ENCODE measurements at regions not wholly inside any gene's neighbourhood (a gene's known extent, or its start where the extent isn't known, plus 50 kb on each side); places are given as distances from the start of the nearest gene placed in this dataset.
"Not testable (repeated sequence)": the region's sequence is repeated elsewhere in the genome, so short reads cannot be mapped to it uniquely, and the experiment has no call there.

DNA sequence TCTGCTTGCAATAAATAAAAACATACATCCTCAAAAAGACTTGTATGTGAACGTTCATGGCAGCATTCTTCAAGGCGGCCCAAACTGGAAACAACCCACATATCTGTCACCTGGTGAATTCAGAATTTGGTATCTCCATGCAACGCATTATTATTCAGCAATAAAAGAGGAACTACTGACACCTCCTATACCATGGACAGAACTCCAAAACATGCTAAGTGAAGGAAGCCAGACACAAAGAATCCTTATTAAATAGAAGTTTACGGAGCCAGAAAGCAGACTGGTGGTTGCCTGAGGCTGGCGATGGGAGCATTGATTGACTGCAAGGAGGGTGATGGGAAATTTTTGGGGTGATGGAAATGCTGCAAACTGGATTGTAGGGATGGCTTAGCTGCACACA is 530.8 kb upstream of the DPP6 start:
- DNase-seq (ENCODE audit: low read depth) = no peak

DNA sequence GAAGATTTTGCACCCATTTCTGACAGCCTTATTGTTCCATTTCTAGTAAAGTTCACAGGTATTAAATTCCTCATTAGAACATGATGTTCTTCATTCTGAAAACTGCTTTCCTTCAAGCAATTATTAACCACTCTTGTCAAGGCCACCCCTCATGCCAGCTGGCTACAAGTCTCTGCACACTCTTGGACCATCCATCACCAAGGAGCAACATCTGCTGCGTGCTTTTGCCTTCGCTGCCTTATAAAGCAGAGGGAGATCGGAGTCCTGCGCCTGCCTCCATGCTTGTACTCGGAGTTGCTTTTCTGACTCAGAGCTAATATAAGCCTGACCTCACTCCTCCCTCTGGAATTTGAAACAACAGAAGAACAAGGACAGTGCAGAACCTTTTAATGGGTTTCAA is 529.9 kb upstream of the DPP6 start:
- no peak for DNase-seq (ENCODE audit: low read depth)

DNA sequence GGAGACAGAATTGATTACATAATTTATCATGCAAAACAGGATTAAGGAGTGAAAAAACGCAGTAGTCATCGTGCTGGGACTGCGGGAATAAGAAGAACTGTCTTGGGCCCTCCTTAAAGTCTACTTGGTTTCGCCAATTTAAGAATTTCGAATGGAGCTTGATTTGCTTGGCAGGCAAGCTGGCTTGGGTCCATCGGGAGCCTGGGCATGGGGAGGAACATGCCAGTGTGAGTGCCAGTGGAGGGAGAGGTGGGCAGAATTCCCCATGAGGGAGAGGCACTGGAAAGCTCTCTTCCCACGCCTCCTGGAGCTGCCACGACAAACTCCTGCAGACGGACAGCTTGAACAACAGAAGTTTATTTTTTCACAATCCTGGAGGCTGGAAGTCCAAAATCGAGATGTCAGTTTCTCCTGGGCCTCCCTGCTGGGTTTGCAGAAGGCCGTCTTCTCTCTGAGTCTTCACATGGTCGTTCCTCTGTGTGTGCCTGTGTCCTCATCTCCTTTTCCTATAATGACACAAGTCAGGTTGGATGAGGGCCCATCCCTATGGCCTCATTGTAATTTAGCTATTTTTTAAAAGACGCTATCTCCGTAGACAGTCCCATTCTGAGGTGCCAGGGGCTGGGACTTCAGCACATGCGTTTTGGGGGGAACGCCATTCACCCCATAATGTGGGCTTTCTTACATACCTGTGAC is 528.7 kb upstream of the DPP6 start:
- no peak for DNase-seq (ENCODE audit: low read depth)

DNA sequence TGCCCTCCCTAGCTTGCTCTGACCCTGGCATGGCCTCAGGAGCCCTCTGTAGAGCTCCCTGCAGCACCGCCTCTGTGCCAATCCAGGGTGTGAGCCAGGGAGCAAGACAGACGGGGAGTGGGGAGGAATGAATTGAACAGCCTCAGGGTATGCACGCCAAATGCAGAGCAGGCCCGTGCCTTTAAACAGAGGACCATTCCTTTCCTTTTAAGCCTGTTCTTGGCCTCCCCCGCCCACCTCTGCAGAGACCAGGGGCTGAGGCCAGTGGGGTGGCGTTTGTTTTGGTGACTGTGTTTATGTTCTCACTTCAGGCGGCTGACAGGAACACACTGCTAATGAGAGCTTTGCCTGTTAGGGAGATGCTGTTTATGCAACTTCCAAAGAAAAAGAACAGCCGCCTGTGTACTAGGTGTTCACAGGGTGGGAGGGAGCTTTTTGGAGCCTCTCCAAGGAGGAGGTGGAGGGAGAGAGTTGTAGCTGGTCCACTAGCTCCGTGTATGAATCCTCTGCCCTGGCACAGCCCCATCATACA is 528.1 kb upstream of the DPP6 start:
- no peak for DNase-seq (ENCODE audit: low read depth)

DNA sequence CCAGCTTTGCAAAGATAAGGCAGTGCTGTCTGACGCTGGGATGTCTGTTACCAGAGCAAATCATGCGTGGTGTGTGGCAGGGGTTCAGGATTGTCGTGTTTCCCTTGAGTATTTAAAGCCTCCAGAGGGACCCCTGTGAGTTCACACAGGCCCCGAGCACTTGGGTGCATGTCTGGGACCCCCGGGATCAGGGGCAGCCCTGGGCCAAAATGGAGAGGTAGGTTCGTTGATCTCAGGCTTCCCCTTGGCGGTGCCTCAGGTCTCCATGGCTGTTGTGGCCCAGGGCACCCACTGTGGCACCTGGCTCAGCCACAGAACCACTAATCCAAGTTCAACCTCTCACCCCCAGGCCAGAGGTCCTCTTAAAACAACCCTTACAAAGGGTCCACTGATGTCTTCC is 523.1 kb upstream of the DPP6 start:
- DNase-seq (ENCODE audit: low read depth) = no peak

DNA sequence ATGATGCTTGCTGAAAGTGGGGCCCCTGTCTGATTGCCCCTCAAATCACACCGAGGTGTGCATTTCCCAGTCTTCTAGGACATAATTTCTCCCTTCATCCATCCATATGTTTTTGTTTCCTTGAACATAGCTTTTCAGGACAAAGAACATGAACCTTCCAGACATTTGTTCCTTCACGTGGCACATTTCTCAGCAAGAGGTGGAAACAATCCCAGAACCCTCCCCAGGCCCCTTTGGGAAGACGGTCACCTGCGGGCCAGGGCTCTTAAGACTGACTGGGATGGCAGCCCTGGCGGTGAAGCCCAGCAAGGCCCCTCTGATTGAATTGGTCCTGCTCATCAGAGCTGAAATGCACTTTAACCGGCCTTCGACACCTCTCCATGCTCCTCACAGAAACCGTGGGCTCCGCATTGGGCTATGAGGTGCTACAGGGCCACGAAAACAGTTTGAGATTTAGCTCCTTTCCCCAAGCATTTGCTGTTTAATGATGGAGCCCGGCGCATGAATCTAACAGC is 522.5 kb upstream of the DPP6 start:
- DNase-seq (ENCODE audit: low read depth) = no peak

DNA sequence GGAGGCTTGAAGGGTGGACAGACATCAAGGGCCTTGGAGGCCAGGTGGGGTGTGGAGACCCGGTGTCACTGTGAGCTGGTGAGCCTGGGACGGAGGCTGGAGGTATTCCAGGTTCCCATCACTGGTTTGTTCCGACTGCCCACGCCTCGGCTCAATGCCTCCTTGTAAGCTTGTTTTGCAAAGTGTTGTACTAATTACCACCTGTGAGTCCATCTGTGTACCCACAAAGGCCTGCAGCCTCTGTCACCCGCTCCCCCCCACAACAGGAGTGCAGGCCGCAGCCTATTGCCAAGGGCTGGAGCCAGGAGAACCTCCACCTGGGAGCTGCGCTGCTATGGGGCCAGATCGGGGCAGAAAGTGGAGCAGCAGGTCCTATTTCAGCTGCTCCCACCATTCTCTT is 521.8 kb upstream of the DPP6 start:
- DNase-seq (ENCODE audit: low read depth) = no peak

DNA sequence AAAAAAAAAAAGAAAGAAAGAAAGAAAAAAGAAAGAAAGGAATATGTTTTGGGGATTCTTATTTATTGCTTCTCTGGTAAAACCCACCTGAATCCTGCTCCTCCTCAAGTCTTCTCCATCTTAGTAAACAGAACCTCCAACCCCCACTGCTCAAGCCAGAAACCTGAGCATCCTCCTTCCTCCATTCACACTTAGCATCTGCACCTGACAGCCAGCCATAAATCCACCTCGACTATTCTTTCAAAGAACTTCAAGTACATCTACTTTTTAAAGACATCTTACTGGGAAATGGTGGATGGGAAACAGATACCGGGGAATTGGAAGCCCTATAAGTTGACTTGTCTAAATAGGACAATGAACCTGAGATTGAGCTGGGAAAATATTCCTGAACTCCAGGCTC is 519.9 kb upstream of the DPP6 start:
- DNase-seq (ENCODE audit: low read depth) = no peak

DNA sequence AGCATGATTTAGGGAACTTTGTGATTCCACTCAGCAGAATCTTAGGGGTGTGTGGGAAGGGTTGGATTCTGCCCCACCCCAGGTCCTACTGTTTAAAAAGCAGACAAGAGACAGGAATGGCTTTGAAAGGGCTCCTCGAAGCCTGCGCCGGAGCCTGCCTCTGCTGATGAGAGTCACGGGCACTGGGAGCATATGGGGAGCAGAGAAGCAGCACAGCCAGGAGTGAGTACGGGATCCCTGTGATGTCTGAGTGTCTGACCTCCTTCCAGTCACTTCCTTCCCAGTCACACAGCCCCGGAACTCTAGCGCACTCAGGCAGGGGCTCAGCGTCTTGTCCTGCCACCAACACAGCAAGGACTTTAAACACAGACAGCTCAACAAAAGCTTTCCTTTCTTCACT is 514.9 kb upstream of the DPP6 start:
- DNase-seq (ENCODE audit: low read depth) = no peak

DNA sequence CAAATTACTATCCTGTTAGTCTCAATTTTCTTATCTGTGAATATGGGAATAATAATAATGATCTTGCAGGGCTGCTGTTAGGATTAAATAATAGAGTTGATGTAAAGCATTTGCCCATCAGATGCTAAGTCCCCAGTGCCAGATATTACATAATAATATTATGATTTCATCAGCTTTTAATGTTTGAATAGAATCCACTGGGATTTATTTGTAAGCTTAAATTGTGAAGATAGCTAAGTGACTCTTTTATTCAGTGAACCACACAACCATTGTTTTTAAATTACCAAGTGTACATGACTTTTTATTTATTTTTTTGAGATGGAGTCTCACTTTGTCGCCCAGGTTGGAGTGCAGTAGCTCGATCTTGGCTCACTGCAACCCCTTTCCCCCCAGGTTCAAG is 510.3 kb upstream of the DPP6 start:
- no peak for DNase-seq (ENCODE audit: low read depth)

DNA sequence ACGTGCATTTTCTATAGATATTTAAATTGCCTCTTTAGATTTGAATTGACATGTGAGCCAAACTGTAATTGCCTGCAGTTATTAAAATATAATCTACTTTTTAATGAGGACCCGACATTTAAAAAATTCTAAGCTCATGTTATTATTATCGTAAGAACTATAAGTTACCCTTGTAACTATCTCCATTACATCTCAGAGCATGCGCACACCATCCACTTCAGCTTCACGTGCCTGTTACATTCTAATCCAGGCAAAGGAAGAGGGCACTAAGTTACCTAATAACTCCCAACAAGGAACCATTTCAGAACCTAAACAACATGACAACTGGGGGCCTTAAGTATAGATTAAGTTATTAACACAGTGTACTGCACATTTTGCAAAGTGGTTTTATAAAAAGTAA is 509.0 kb upstream of the DPP6 start:
- no peak for DNase-seq (ENCODE audit: low read depth)

DNA sequence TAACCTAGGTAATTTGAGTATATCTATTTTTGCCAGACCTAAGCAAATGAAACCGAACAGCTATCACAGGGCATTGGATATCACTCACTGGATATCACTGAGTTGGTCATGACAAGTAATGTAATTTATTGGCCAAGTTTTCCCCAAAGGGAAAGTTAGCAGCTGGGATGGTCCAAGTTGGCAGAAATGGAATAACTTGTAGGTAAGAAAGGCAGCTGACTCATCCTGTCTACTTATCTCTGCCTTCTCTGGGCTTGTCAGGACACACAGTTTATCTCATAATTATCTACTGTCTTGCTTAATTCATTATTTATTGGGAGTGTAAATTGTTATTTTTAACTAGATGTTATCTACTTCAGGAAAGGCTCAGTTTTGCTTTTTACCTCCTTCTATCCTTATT is 502.0 kb upstream of the DPP6 start:
- DNase-seq (ENCODE audit: low read depth) = no peak

DNA sequence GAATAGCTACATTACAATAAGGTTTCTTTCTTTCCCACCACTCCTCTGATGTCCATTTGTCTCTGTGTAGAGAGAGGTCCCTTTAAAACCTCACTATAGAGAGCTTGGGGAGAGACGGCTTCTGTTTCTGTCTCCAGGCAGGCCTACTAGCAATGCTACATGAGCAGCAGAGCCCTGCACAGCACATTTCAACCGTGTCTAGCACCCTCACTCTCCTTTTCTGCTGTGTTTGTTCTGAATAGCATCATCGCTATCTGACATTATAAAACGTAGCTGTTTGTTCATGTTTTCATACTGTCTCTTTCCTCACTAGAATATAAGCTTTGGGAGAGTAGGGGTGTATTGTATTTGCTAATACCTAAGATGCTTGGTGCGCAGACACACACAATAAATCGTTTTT is 487.8 kb upstream of the DPP6 start:
- no peak for DNase-seq (ENCODE audit: low read depth)

DNA sequence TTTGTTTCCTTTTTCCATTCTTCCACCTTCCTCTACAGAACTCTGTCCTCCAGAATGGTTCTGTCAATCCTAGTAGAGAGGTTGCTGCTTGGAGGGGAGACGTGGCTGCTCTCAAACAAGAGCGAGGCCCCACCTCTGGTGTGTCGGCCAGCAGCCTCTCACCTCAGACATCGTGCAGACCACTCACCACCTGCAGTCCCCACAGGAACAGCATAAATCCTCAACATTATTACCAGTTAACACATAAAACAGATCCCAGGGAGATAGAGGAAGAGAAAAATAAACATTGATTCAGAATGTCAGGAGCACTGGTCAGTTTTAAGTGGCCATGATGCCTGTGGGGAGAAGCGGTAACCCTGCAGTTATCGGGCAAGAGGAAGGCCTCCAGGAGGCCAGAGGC is 485.9 kb upstream of the DPP6 start:
- DNase-seq (ENCODE audit: low read depth) = no peak

DNA sequence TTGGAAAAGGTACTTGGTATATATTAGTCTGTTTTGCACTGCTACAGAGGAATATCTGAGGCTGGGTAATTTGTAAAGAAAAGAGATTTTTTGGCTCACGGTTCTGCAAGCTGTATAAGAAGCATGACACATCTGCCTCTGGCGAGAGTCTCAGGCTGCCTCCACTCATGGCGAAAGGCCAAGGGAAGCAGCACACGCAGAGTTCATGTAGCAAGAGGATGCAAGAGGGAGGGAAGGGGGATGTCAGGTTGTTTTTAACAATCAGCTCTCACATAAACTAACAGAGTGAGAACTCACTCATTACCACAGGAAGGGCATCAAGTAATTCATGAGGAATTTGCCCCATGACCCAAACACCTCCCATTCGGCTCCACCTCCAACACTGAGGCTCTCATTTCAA is 484.8 kb upstream of the DPP6 start:
- no peak for DNase-seq (ENCODE audit: low read depth)

DNA sequence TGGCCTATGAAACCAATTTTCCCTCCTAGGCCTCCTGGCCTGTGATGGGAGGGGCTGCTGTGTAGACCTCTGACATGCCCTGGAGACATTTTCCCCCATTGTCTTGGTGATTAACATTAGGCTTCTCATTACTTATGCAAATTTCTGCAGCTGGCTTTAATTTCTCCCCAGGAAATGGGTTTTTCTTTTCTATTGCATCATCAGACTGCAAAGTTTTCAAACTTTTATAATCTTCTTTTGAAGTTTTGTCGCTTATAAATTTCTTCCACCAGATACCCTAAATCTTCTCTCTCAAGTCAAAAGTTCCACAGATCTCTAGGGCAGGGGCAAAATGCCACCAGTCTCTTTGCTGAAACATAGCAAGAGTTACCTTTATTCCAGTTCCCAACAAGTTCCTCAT is 482.7 kb upstream of the DPP6 start:
- DNase-seq (ENCODE audit: low read depth) = not testable (repeated sequence)

DNA sequence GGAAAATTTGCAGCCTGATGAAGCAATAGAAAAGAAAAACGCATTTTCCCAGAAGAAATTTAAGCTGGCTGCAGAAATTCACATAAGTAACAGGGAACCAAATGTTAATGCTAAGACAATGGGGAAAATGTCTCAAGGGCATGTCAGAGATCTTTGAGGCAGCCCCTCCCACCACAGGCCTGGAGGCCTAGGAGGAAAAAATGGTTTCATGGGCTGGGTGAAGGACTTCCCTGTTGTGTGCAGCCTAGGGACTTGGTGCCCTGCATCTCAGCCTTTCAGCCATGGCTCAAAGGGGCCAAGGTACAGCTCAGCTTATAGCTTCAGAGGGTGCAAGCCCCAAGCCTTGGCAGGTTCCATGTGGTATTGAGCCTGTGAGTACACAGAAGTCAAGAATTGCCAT is 476.1 kb upstream of the DPP6 start:
- DNase-seq (ENCODE audit: low read depth) = no peak

DNA sequence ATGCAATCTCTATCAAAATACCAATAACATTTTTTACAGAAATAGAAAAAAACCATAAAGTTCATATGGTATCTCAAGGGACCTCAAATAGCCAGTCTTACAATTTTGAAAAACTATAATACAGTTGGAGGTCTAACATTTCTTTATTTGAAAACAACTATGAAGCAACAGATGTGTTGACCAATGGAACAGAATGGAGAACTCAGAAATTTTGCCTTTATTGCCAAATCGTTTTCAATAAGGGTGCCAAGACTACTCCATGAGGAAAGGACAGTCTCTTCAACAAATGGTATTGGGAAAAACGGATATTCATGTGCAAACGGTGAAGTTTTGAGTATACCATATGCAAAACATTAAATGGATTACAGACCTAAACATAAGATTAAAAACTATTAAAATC is 470.8 kb upstream of the DPP6 start:
- DNase-seq (ENCODE audit: low read depth) = no peak

DNA sequence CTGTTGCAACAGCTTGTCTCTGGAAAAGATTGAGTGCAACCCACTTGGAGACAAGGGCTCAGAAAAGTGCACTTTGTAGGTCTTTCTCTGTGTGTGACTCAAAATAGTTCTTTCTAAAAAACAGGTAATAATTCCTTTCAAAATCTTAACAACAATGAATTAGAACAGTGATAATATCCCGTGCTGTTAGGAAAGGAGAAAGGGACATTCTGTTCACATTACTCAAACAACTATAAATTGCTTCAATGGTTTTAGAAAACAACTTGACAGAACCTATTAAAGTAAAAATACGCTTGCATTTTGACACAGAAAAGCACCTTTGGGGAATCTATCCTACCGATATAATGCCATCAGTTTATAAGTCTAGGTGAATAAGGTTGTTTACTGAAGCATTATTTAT is 468.1 kb upstream of the DPP6 start:
- no peak for DNase-seq (ENCODE audit: low read depth)

DNA sequence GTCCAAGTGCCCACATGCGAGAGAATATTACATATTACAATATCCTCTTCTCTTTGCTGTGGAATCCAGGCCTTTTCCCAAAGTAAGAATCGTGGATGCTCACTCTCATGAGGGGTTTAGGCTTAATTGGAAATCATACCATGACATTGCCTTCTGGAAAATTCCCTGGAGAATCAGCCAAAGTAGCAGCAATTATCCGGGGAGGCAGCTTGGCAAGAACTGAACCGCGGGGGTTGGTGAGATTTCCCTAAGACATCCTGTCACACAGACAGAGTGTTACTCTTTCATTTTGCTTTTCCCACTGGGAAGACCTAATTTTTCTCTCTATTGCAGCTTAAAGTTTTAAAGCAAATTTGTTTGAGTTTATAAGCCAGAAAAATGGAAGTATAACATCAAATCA is 463.6 kb upstream of the DPP6 start:
- no peak for DNase-seq (ENCODE audit: low read depth)

DNA sequence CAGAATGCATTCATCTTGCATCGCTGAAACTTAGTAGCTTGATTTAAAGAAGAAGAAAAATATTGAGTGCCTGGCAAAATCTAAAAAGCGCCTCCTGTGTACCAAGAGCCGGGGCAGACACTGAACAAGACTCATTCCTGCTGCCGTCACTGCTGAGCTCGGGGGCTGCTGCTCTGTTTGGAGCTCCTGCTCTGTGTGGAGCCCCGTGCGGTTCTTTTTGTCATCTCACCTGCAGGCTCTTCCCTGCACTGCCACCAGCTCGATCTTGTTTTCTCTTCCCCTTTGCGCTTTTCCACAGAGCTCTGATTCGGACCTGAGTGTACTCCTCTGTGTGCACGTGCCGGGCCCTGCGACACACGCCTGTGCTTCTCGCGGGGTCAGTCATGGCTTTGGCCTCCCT is 462.1 kb upstream of the DPP6 start:
- DNase-seq (ENCODE audit: low read depth) = no peak

DNA sequence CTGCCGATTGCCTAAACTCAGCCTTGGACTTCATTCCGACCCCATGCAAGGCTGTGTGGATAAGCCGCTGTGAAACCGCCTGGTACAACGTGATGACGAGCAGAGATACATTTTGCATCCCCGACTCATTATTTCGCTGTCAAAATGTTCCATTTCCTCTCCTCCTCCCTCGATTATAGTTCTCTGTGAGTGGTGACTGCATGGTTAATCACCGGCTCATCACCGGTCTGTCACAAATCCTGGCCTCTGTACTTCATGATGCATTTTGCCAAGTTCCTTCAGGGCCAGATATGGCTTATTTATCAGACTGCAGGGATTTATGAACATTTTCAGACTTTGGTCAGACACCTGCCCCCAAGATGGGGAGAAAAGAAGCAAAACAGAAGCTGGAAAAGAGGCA is 461.6 kb upstream of the DPP6 start:
- DNase-seq (ENCODE audit: low read depth) = no peak

DNA sequence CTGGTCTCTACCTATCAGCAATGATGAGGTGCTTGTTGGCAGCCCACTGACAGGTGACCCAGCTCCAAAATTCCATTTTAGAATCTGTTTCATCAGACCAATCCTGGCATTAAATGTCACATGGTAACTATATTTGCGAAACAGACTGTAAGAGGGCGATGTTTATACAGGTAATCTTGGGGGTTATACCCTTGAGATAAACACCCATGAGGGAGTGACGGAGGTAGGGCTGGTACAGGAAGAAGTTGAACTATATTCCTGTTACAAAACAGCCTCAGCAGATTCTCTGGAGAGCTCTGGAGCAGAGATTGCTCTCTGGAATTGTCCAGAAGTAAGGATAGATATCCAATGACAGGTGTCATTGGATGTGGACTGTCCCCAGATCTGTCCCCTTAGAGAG is 444.8 kb upstream of the DPP6 start:
- DNase-seq (ENCODE audit: low read depth) = no peak
